Muscle of back (tissue), 3 donors: ENCODE measurements at regions not wholly inside any gene's neighbourhood (a gene's known extent, or its start where the extent isn't known, plus 50 kb on each side); places are given as distances from the start of the nearest gene placed in this dataset.

Source experiments
- DNase-seq, 3 donors: peaks; one replicate each; pipeline versions ENCODE4 v3.0.0 to v3.0.0-alpha.2; 2013

GRCh38 chr10:93178226-93178625, 104.5 kb downstream of the CYP26A1 start:
- DNase-seq = no peak

- DNase-seq = peak; percentile 33 to 89 (median 78)
Measured at GRCh38 chr10:93180482-93180931, 106.8 kb downstream of the CYP26A1 start.

- no peak for DNase-seq
Measured at GRCh38 chr10:93181271-93182048, 107.8 kb downstream of the CYP26A1 start.

GRCh38 chr10:93182049-93182327, 108.3 kb downstream of the CYP26A1 start:
- DNase-seq = no peak

GRCh38 chr10:93182790-93183189, 109.1 kb downstream of the CYP26A1 start:
- DNase-seq = no peak

- DNase-seq = no peak
Measured at GRCh38 chr10:93186653-93187052, 113.0 kb downstream of the CYP26A1 start.

GRCh38 chr10:93189944-93190343, 116.3 kb downstream of the CYP26A1 start:
- no peak for DNase-seq

GRCh38 chr10:93190372-93190771, 116.7 kb downstream of the CYP26A1 start:
- peak in 1 of 3 donors; percentile 32 for DNase-seq

GRCh38 chr10:93193906-93194305, 120.2 kb downstream of the CYP26A1 start:
- no peak for DNase-seq

- peak in 1 of 3 donors; percentile 54 for DNase-seq
Measured at GRCh38 chr10:93198401-93199131, 124.9 kb downstream of the CYP26A1 start.

- peak; percentile 78 to 89 (median 78) for DNase-seq
Measured at GRCh38 chr10:93199191-93199751, 125.6 kb downstream of the CYP26A1 start.

GRCh38 chr10:93204494-93205485, 131.1 kb downstream of the CYP26A1 start:
- DNase-seq = no peak

- DNase-seq = no peak
Measured at GRCh38 chr10:93206652-93207051, 133.0 kb downstream of the CYP26A1 start.

- DNase-seq = no peak
Measured at GRCh38 chr10:93208717-93209464, 135.2 kb downstream of the CYP26A1 start.

GRCh38 chr10:93211991-93212390, 138.3 kb downstream of the CYP26A1 start:
- peak in 2 of 3 donors; percentile 46 to 56 for DNase-seq

- DNase-seq = no peak
Measured at GRCh38 chr10:93215312-93215711, 141.6 kb downstream of the CYP26A1 start.

- DNase-seq = no peak
Measured at GRCh38 chr10:93216341-93216985, 142.8 kb downstream of the CYP26A1 start.

- no peak for DNase-seq
Measured at GRCh38 chr10:93218386-93218785, 144.7 kb downstream of the CYP26A1 start.

- no peak for DNase-seq
Measured at GRCh38 chr10:93219347-93219746, 145.7 kb downstream of the CYP26A1 start.
